Peyer's patch (tissue), 4 donors: ENCODE measurements at regions not wholly inside any gene's neighbourhood (a gene's known extent, or its start where the extent isn't known, plus 50 kb on each side); places are given as distances from the start of the nearest gene placed in this dataset.
A peak's percentile ranks its signal among the peaks of the same experiment; 100 is the strongest.

Experiments
- DNase-seq, 3 donors: peaks; one replicate each; pipeline ENCODE4 v3.0.0-alpha.2; 2017 to 2019
- H3K27ac ChIP-seq, 4 donors: fragments of 200-600 bp; sonication (generic); one replicate each; pipeline ENCODE4 v1.5.1; 2016 to 2019
- H3K27me3 ChIP-seq, 2 donors: fragments of 200-600 bp; sonication (generic); one replicate each; pipeline ENCODE4 v1.5.1; 2019
- H3K36me3 ChIP-seq, 3 donors: fragments of 200-600 bp; sonication (generic); one replicate each; pipeline ENCODE4 v1.5.1; 2016 to 2019
- H3K4me1 ChIP-seq, 4 donors: fragments of 200-600 bp; sonication (generic); one replicate each; pipeline ENCODE4 v1.5.1; 2016 to 2019
- H3K4me3 ChIP-seq, 4 donors: fragments of 200-600 bp; sonication (generic); 1 replicate in 3 of 4; 2 replicates in 1 of 4; pipeline ENCODE4 v1.5.1; 2016 to 2019; ENCODE audit warnings: mild to moderate bottlenecking in 1 of 4
- H3K9me3 ChIP-seq, 4 donors: fragments of 200-600 bp; sonication (generic); one replicate each; pipeline ENCODE4 v1.5.1; 2016 to 2019; ENCODE audit warnings: mild to moderate bottlenecking in 1 of 4
- POLR2A ChIP-seq, 2 donors: fragments of 450-650 bp; IDR thresholded peaks; one replicate each; pipeline ENCODE4 v1.5.1; 2017; ENCODE audit warnings: antibody characterized with exemption in 2 of 2, mild to moderate bottlenecking in 2 of 2, moderate library complexity in 2 of 2
- TF ChIP-seq, protein P1 (sequence below), 6 experiments: fragments of 450-650 bp in 4 of 6; fragments of 200-600 bp in 2 of 6; sonication (generic) in 1 of 6; IDR thresholded peaks; one replicate each; pipeline ENCODE4 v1.5.1; 2017 to 2019; ENCODE audit warnings: antibody characterized with exemption in 6 of 6, mild to moderate bottlenecking in 3 of 6, moderate library complexity in 1 of 6

DNA sequence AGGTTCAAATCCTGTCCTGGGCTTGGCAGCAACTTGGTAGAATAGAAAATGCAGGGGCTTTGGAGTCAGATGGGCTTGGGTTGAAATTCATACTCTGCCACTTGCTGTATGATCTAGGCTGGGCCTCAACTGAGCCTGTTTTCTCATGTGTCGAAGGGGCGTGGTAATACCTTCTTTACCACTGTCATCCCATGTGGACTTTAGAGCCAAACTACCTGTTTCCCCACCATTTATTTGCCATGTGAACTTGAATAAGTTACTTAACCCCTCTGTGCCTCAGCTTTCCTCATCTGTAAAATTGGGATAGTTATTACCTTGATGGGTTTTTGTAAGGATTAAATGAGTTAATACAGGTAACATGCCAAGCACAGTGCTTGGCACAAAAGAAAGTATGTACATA lies 106.0 kb downstream of the COPRS start:
- TF ChIP-seq, protein P1, sequence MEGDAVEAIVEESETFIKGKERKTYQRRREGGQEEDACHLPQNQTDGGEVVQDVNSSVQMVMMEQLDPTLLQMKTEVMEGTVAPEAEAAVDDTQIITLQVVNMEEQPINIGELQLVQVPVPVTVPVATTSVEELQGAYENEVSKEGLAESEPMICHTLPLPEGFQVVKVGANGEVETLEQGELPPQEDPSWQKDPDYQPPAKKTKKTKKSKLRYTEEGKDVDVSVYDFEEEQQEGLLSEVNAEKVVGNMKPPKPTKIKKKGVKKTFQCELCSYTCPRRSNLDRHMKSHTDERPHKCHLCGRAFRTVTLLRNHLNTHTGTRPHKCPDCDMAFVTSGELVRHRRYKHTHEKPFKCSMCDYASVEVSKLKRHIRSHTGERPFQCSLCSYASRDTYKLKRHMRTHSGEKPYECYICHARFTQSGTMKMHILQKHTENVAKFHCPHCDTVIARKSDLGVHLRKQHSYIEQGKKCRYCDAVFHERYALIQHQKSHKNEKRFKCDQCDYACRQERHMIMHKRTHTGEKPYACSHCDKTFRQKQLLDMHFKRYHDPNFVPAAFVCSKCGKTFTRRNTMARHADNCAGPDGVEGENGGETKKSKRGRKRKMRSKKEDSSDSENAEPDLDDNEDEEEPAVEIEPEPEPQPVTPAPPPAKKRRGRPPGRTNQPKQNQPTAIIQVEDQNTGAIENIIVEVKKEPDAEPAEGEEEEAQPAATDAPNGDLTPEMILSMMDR (IDR thresholded peaks at IDR 0.05) = no peak
- no peak for TF ChIP-seq POLR2A (IDR thresholded peaks at IDR 0.05)
- H3K27ac ChIP-seq = peak overlapping the region in 1 of 4 donors; percentile 80
- DNase-seq = peak in 1 of 3 donors; percentile 61
- no peak overlapping the region for H3K4me3 ChIP-seq
- H3K9me3 ChIP-seq = peaks cover 0 to 4% (median 0%) of the 10 kb centered on the region in 4 donors
- no peaks in the 10 kb centered on the region for H3K27me3 ChIP-seq
- H3K36me3 ChIP-seq = no peaks in the 10 kb centered on the region
- peaks cover 0 to 9% (median 0%) of the 10 kb centered on the region in 4 donors for H3K4me1 ChIP-seq

DNA sequence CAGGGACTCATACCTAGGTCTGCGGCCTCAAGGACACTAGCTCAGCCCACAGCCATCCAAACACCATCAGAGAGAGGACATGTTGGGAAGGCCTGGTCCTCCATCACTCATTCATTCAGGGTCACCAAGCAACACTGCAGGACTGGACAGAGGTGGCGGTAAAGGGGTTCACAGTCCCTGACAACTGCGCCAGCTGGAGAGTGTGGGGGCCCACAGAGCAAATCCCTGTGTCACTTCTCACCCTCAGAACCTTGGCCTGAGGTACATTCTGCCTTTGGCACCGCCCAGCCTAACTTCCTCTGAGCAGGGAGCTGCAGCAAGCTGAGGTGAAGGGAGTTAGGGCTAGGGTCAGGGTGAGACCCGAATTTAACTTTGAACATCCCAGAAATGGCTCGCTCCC lies 106.5 kb downstream of the COPRS start:
- peaks cover 0 to 4% (median 0%) of the 10 kb centered on the region in 4 donors for H3K9me3 ChIP-seq
- DNase-seq = no peak
- H3K4me3 ChIP-seq = no peak overlapping the region
- peak overlapping the region in 1 of 4 donors; percentile 80 for H3K27ac ChIP-seq
- peaks cover 0 to 9% (median 0%) of the 10 kb centered on the region in 4 donors for H3K4me1 ChIP-seq
- TF ChIP-seq POLR2A (IDR thresholded peaks at IDR 0.05) = no peak
- TF ChIP-seq, protein P1 (IDR thresholded peaks at IDR 0.05) = no peak
- H3K27me3 ChIP-seq = no peaks in the 10 kb centered on the region
- no peaks in the 10 kb centered on the region for H3K36me3 ChIP-seq

DNA sequence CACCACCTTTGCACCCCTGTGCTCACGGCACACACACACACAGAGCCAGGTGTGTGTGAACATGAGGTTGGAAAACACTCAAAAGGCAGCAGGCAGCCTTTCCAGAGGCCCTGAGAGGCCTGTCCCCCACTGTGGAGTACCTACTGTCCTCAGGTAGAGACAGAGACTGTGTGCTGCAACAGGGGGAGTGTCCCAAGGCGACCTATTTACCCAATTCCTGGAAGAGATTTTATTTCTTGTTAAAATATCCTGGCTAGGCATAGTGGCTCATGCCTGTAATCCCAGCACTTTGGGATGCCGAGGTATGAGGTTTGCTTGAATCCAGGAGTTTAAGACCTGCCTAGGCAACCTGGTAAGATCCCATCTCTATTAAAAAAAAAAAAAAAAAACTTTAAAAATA lies 108.5 kb downstream of the COPRS start:
- TF ChIP-seq POLR2A (IDR thresholded peaks at IDR 0.05) = no peak
- TF ChIP-seq, protein P1 (IDR thresholded peaks at IDR 0.05) = no peak
- Histone ChIP-seq H3K4me3 (no peak overlapping the region), H3K36me3 (no peaks in the 10 kb centered on the region), H3K9me3 (no peaks in the 10 kb centered on the region), H3K4me1 (peaks cover 0 to 9% (median 3%) of the 10 kb centered on the region in 4 donors), H3K27ac (no peak overlapping the region), H3K27me3 (no peaks in the 10 kb centered on the region)
- DNase-seq = no peak

DNA sequence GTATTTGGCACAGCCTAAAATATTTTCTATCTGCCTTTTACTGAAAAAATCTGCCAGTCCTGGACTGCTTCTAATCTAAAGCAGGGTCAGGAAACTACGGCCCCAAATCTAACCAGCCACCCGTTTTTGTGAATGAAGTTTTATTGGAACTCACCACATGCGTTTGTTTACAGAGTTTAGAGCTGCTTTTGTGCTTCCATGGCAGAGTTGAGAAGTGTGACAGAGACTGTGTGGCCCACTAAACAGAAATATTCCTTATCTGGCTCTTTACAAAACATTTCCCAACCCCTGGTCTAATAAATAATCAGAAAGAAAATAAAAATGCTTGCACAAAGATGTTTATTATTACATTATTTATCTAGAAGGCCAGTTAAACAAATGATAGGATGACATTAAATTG lies 110.2 kb downstream of the COPRS start:
- Histone ChIP-seq H3K27me3 (no peaks in the 10 kb centered on the region), H3K4me3 (no peak overlapping the region), H3K27ac (no peak overlapping the region), H3K9me3 (no peaks in the 10 kb centered on the region), H3K36me3 (no peaks in the 10 kb centered on the region), H3K4me1 (peaks cover 0 to 15% (median 4%) of the 10 kb centered on the region in 4 donors)
- no peak for TF ChIP-seq POLR2A (IDR thresholded peaks at IDR 0.05)
- TF ChIP-seq, protein P1 (IDR thresholded peaks at IDR 0.05) = no peak
- DNase-seq = no peak

DNA sequence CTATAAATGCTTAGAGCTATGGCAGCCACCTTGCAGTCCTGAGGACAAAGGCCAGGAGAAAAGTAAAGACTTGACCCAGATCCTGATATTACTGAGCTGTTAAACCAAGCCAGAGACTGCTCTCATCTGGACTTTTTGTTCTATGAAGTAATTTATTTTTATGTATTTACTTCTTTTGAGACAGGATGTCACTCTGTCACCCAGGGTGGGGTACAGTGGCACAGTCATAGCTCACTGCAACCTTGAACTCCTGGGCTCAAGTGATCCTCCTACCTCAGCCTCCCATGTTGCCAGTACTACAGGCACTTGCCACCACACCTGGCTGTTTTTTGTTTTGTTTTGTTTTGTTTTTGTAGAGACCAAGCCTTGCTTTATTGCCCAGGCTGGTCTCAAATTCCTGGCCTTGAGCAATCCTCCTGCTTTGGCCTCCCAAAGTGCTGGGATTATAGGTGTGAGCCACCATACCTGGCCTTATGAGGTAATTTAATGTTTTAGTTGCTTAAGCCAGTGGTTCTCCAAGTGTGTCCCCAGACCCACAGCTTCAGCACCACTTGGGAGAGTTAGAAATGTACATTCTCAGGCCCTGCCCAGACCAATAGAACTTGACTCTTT lies 112.1 kb downstream of the COPRS start:
- TF ChIP-seq, protein P1 (IDR thresholded peaks at IDR 0.05) = no peak
- TF ChIP-seq POLR2A (IDR thresholded peaks at IDR 0.05) = no peak
- no peaks in the 10 kb centered on the region for H3K27me3 ChIP-seq
- no peak overlapping the region for H3K27ac ChIP-seq
- no peaks in the 10 kb centered on the region for H3K36me3 ChIP-seq
- no peak for DNase-seq
- H3K9me3 ChIP-seq = no peaks in the 10 kb centered on the region
- H3K4me3 ChIP-seq = no peak overlapping the region
- H3K4me1 ChIP-seq = peaks cover 0 to 17% (median 0%) of the 10 kb centered on the region in 4 donors
